ENCODE measurements at regions not wholly inside any gene's neighbourhood (a gene's known extent, or its start where the extent isn't known, plus 50 kb on each side); places are given as distances from the start of the nearest gene placed in this dataset.

- Histone ChIP-seq H3K79me2 (ENCODE audit: low read length) (no peaks in the 10 kb centered on the region), H2AFZ (ENCODE audit: low read length) (no peak overlapping the region), H3K4me3 (ENCODE audit: low read length) (no peak overlapping the region), H3K9me2 (replicated peaks; ENCODE audit: low read length) (no peaks in the 10 kb centered on the region), H4K20me1 (ENCODE audit: low read length) (no peaks in the 10 kb centered on the region), H3K27me3 (ENCODE audit: low read length) (no peaks in the 10 kb centered on the region), H3K4me2 (ENCODE audit: low read length) (no peak overlapping the region), H3K9ac (ENCODE audit: low read length) (no peak overlapping the region), H3K4me1 (ENCODE audit: insufficient read depth, low read length) (no peaks in the 10 kb centered on the region), H3F3A (ENCODE audit: low read length, unreplicated experiment) (no peaks in the 10 kb centered on the region), H3K9me3 (ENCODE audit: low read length) (0 out of 2 replicates have a peak, but pooled peaks cover 9% of the 10 kb centered on the region), H3K27ac (ENCODE audit: low read length) (no peak overlapping the region), H3K36me3 (ENCODE audit: low read depth, low read length) (no peaks in the 10 kb centered on the region)
- ChIA-PET POLR2A (ENCODE audit: unreplicated experiment) (no interaction called here), CTCF (no interaction called here)
- no TSS peak for BruUV-seq (replicated peaks)
- no peak for ATAC-seq
- TF ChIP-seq EZH2phosphoT487 (IDR thresholded peaks at IDR 0.05; ENCODE audit: borderline replicate concordance, low read length) (no peak), CTCF (conservative IDR thresholded peaks at IDR 0.05; ENCODE audit: low read depth, low read length) (no peak), EZH2 (IDR thresholded peaks at IDR 0.05; ENCODE audit: low read length, unreplicated experiment) (no peak)
- DNase-seq = no peak
- intact Hi-C loops (cut with micrococcal nuclease) = no loop called here
These were observed 109.9 kb upstream of the NANOGP8 start for GRCh38 chr15:35195031-35195430.

- no TSS peak for BruUV-seq (replicated peaks)
- TF ChIP-seq CTCF (conservative IDR thresholded peaks at IDR 0.05; ENCODE audit: low read depth, low read length) = no peak
- TF ChIP-seq EZH2phosphoT487 (IDR thresholded peaks at IDR 0.05; ENCODE audit: borderline replicate concordance, low read length) = no peak
- no peak for TF ChIP-seq EZH2 (IDR thresholded peaks at IDR 0.05; ENCODE audit: low read length, unreplicated experiment)
- H3K9me3 ChIP-seq (ENCODE audit: low read length) = 0 out of 2 replicates have a peak, but pooled peaks cover 9% of the 10 kb centered on the region
- no peak for ATAC-seq
- H3K79me2 ChIP-seq (ENCODE audit: low read length) = no peaks in the 10 kb centered on the region
- intact Hi-C loops (cut with micrococcal nuclease) = no loop called here
- no peaks in the 10 kb centered on the region for H3K4me1 ChIP-seq (ENCODE audit: insufficient read depth, low read length)
- no peak overlapping the region for H3K9ac ChIP-seq (ENCODE audit: low read length)
- no peaks in the 10 kb centered on the region for H3F3A ChIP-seq (ENCODE audit: low read length, unreplicated experiment)
- H3K4me3 ChIP-seq (ENCODE audit: low read length) = no peak overlapping the region
- H3K36me3 ChIP-seq (ENCODE audit: low read depth, low read length) = no peaks in the 10 kb centered on the region
- ChIA-PET CTCF (no interaction called here), POLR2A (ENCODE audit: unreplicated experiment) (no interaction called here)
- no peak overlapping the region for H3K4me2 ChIP-seq (ENCODE audit: low read length)
- no peak overlapping the region for H3K27ac ChIP-seq (ENCODE audit: low read length)
- no peak for DNase-seq
- H4K20me1 ChIP-seq (ENCODE audit: low read length) = no peaks in the 10 kb centered on the region
- H2AFZ ChIP-seq (ENCODE audit: low read length) = no peak overlapping the region
- H3K27me3 ChIP-seq (ENCODE audit: low read length) = no peaks in the 10 kb centered on the region
- no peaks in the 10 kb centered on the region for H3K9me2 ChIP-seq (replicated peaks; ENCODE audit: low read length)
These were observed 109.2 kb upstream of the NANOGP8 start for GRCh38 chr15:35194296-35194695.

GRCh38 chr15:35191783-35192182 lies 106.7 kb upstream of the NANOGP8 start:
- H3K27me3 ChIP-seq (ENCODE audit: low read length) = no peaks in the 10 kb centered on the region
- H3K9me2 ChIP-seq (replicated peaks; ENCODE audit: low read length) = no peaks in the 10 kb centered on the region
- no peak overlapping the region for H3K27ac ChIP-seq (ENCODE audit: low read length)
- POLR2A ChIA-PET (ENCODE audit: unreplicated experiment) = no interaction called here
- no peaks in the 10 kb centered on the region for H3F3A ChIP-seq (ENCODE audit: low read length, unreplicated experiment)
- no peaks in the 10 kb centered on the region for H3K4me1 ChIP-seq (ENCODE audit: insufficient read depth, low read length)
- H3K4me3 ChIP-seq (ENCODE audit: low read length) = no peak overlapping the region
- no TSS peak for BruUV-seq (replicated peaks)
- H3K36me3 ChIP-seq (ENCODE audit: low read depth, low read length) = no peaks in the 10 kb centered on the region
- no peaks in the 10 kb centered on the region for H3K79me2 ChIP-seq (ENCODE audit: low read length)
- DNase-seq (no peak), ATAC-seq (no peak)
- H2AFZ ChIP-seq (ENCODE audit: low read length) = no peak overlapping the region
- intact Hi-C loops (cut with micrococcal nuclease) = no loop called here
- H4K20me1 ChIP-seq (ENCODE audit: low read length) = no peaks in the 10 kb centered on the region
- H3K9me3 ChIP-seq (ENCODE audit: low read length) = 0 out of 2 replicates have a peak, but pooled peaks cover 9% of the 10 kb centered on the region
- CTCF ChIA-PET = no interaction called here
- no peak overlapping the region for H3K4me2 ChIP-seq (ENCODE audit: low read length)
- TF ChIP-seq EZH2phosphoT487 (IDR thresholded peaks at IDR 0.05; ENCODE audit: borderline replicate concordance, low read length) (no peak), EZH2 (IDR thresholded peaks at IDR 0.05; ENCODE audit: low read length, unreplicated experiment) (no peak), CTCF (conservative IDR thresholded peaks at IDR 0.05; ENCODE audit: low read depth, low read length) (no peak)
- H3K9ac ChIP-seq (ENCODE audit: low read length) = no peak overlapping the region

All from PC-3 (cell line).